GM12878 (cell line): ENCODE measurements at regions not wholly inside any gene's neighbourhood (a gene's known extent, or its start where the extent isn't known, plus 50 kb on each side); places are given as distances from the start of the nearest gene placed in this dataset.

Experiments used
- ATAC-seq: fragments of 200-7000 bp; cut with Tn5 transposase; 3 replicates; pipeline ENCODE4 v1.9.1; 2020; ENCODE audit warnings: mild to moderate bottlenecking, moderate library complexity
- BruUV-seq: library from RNA; stranded (reverse); fragments of 400-500 nt; replicated peaks from 2 replicates; lab custom pipeline; 2021; lab: Mats Ljungman, UMichigan
- CTCF ChIA-PET: fragments of 300-600 bp; sonication (Branson Sonifier 250); formaldehyde crosslinking; extraction: SDS; loops from one replicate; lab custom pipeline; 2021; ENCODE audit warnings: inconsistent platforms; lab: Yijun Ruan, JAX
- POLR2A ChIA-PET: fragments of 350-600 bp; formaldehyde crosslinking; extraction: SDS; loops from one replicate; lab custom pipeline; 2021; ENCODE audit warnings: inconsistent platforms; lab: Charles Lee
- RAD21 ChIA-PET: fragments of 300-600 bp; sonication (Branson Sonifier 250); formaldehyde crosslinking; loops from one replicate; lab custom pipeline; 2023; ENCODE audit warnings: antibody characterized with exemption; ENCODE audit not compliant: unreplicated experiment; lab: Charles Lee
- SMC1A ChIA-PET: fragments of 300-600 bp; sonication (Branson Sonifier 250); formaldehyde crosslinking; loops from one replicate; lab custom pipeline; 2023; ENCODE audit not compliant: unreplicated experiment, uncharacterized antibody; lab: Charles Lee
- DNase-seq: peaks from one replicate; pipeline ENCODE4 v3.0.0-alpha.2; 2011; ENCODE audit warnings: low read depth, low spot score
- FAIRE-seq: peaks from 3 replicates; lab custom pipeline; 2011; peaks lifted over from hg19 to GRCh38; lab: Jason Lieb, UNC
- H2AFZ ChIP-seq: 2 replicates; pipeline ENCODE4 v1.6.0; 2011; ENCODE audit warnings: low read depth, low read length, control low read depth; ENCODE audit not compliant: control insufficient read depth
- H3K27ac ChIP-seq: 2 replicates; pipeline ENCODE4 v1.5.1; 2011; ENCODE audit warnings: control low read depth; ENCODE audit not compliant: control insufficient read depth, insufficient read depth
- H3K27me3 ChIP-seq, 2 experiments: replicated peaks in 1 of 2; 2 replicates each; pipeline versions ENCODE4 v1.6.0 to v1.6.1; 2011; ENCODE audit warnings: low read length in 1 of 2; ENCODE audit not compliant: control insufficient read depth in 2 of 2, insufficient read depth in 2 of 2
- H3K36me3 ChIP-seq, 2 experiments: 2 replicates each; pipeline ENCODE4 v1.5.1; 2011; ENCODE audit warnings: low read length in 1 of 2; ENCODE audit not compliant: control insufficient read depth in 2 of 2, insufficient read depth in 2 of 2
- H3K4me1 ChIP-seq: 2 replicates; pipeline ENCODE4 v1.6.1; 2011; ENCODE audit warnings: mild to moderate bottlenecking, low read length, moderate library complexity, mixed read lengths; ENCODE audit not compliant: control insufficient read depth, insufficient read depth
- H3K4me2 ChIP-seq: 2 replicates; pipeline ENCODE4 v1.6.0; 2011; ENCODE audit warnings: control low read depth; ENCODE audit not compliant: control insufficient read depth, insufficient read depth
- H3K4me3 ChIP-seq: fragments of 200-600 bp; sonication (generic); 2 replicates; pipeline ENCODE4 v1.5.1; 2016
- H3K79me2 ChIP-seq: 2 replicates; pipeline ENCODE4 v1.6.0; 2011; ENCODE audit warnings: low read length; ENCODE audit not compliant: control insufficient read depth, insufficient read depth
- H3K9ac ChIP-seq: 2 replicates; pipeline ENCODE4 v1.8.0; 2011; ENCODE audit warnings: low read length, control low read depth, mixed read lengths; ENCODE audit not compliant: control insufficient read depth, insufficient read depth
- H3K9me3 ChIP-seq: replicated peaks from 3 replicates; pipeline ENCODE4 v1.5.1; 2011; ENCODE audit warnings: mild to moderate bottlenecking, low read length; ENCODE audit not compliant: control insufficient read depth, insufficient read depth
- H4K20me1 ChIP-seq: 2 replicates; pipeline ENCODE4 v1.6.0; 2011; ENCODE audit not compliant: control insufficient read depth, insufficient read depth
- CEBPZ ChIP-seq: fragments of 150-350 bp; IDR thresholded peaks from 2 replicates; pipeline ENCODE4 v1.6.1; 2016; ENCODE audit warnings: low read depth, low read length
- CHD4 ChIP-seq: fragments of 200-600 bp; sonication (generic); IDR thresholded peaks from 2 replicates; pipeline ENCODE4 v1.6.1; 2016; ENCODE audit warnings: mild to moderate bottlenecking
- ESRRA ChIP-seq: IDR thresholded peaks from 2 replicates; pipeline ENCODE4 v1.6.1; 2012; ENCODE audit warnings: mild to moderate bottlenecking, low read length, improper control_type of control experiment
- HDGF ChIP-seq: fragments of 450-650 bp; IDR thresholded peaks from 2 replicates; pipeline ENCODE4 v1.6.1; 2016; ENCODE audit warnings: antibody characterized with exemption
- IRF5 ChIP-seq: fragments of 450-650 bp; IDR thresholded peaks from 2 replicates; pipeline ENCODE4 v1.6.1; 2017; ENCODE audit warnings: borderline replicate concordance
- NR2C1 ChIP-seq: fragments of 450-650 bp; IDR thresholded peaks from 2 replicates; pipeline ENCODE4 v1.6.1; 2017; ENCODE audit warnings: antibody characterized with exemption, mild to moderate bottlenecking, moderate library complexity
- RCOR1 ChIP-seq: conservative IDR thresholded peaks from 2 replicates; pipeline ENCODE4 v1.6.1; 2012; ENCODE audit warnings: low read depth, low read length, improper control_type of control experiment
- TCF3 ChIP-seq: IDR thresholded peaks from 2 replicates; pipeline ENCODE4 v1.6.1; 2012; ENCODE audit warnings: low read depth, mild to moderate bottlenecking, low read length, borderline replicate concordance; ENCODE audit not compliant: insufficient read depth
- YBX1 ChIP-seq: fragments of 450-650 bp; IDR thresholded peaks from 2 replicates; pipeline ENCODE4 v1.6.1; 2016; ENCODE audit warnings: antibody characterized with exemption
- WGBS: methylation state at CpG from one replicate; pipeline ENCODE4 v1.1.6; 2016; ENCODE audit warnings: low lambda C conversion rate; ENCODE audit not compliant: insufficient replicate concordance, insufficient coverage; ENCODE audit errors: missing lambda C conversion rate; 5-methylcytosine and 5-hydroxymethylcytosine counted together
- in situ Hi-C: fragments of 300-500 bp; cut with MboI; formaldehyde crosslinking; loops from 9 replicates; pipeline ENCODE4 v1.14.3; 2018; ENCODE audit warnings: mixed read lengths
- intact Hi-C: fragments of 100-400 bp; cut with micrococcal nuclease; formaldehyde crosslinking; loops from one replicate; pipeline ENCODE4 v1.14.2; 2022; ENCODE audit not compliant: unreplicated experiment
- TF ChIP-seq, protein P1 (sequence below): fragments of 450-650 bp; formaldehyde crosslinking; IDR thresholded peaks from 2 replicates; pipeline ENCODE4 v1.4.0; 2020; ENCODE audit warnings: mild to moderate bottlenecking, moderate library complexity
- TF ChIP-seq, protein P2 (sequence below): IDR thresholded peaks from 2 replicates; pipeline ENCODE4 v1.6.1; 2012; ENCODE audit warnings: improper control_type of control experiment, low read depth, low read length; ENCODE audit not compliant: insufficient replicate concordance

DNA sequence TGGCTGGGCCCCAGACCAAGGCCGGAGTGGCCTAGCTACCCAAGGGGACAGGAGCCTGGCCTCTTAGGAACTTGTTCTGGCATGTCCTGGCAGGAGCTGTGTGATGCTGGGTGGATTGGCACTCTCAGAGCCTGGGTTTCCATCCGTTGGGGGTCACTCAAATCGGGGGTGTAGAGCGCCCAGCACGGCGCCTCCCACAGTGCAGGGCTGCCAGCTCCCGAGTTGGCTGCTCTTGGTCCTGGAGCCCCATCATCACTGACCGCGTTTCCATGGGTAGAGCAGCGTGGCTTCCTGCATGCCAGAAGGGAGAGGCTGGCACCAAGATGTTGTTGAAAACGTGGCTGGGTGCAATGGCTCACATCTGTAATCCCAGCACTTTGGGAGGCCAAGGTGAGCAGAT lies 70.3 kb downstream of the UNCX start:
- Histone ChIP-seq H4K20me1 (no peaks in the 10 kb centered on the region), H3K9me3 (no peaks in the 10 kb centered on the region), H3K4me2 (no peak overlapping the region), H3K4me1 (no peaks in the 10 kb centered on the region), H3K79me2 (no peaks in the 10 kb centered on the region), H3K4me3 (no peak overlapping the region), H3K27ac (no peak overlapping the region), H3K9ac (no peak overlapping the region), H3K36me3 (no peaks in the 10 kb centered on the region), H2AFZ (no peak overlapping the region), H3K27me3 (no peaks in the 10 kb centered on the region)
- no TSS peak for BruUV-seq
- FAIRE-seq (no peak), ATAC-seq (no peak), DNase-seq (no peak)
- ChIA-PET POLR2A (no interaction called here), CTCF (no interaction called here), RAD21 (no interaction called here), SMC1A (no interaction called here)
- WGBS: 35% methylated on average over 11 of the region's 11 CpGs
- intact Hi-C loops (no loop called here), in situ Hi-C loops (no loop called here)
- TF ChIP-seq CEBPZ (no peak), RCOR1 (no peak), CHD4 (no peak), ESRRA (no peak), TCF3 (no peak), NR2C1 (no peak), YBX1 (no peak), IRF5 (no peak), HDGF (no peak)
- TF ChIP-seq, protein P1, sequence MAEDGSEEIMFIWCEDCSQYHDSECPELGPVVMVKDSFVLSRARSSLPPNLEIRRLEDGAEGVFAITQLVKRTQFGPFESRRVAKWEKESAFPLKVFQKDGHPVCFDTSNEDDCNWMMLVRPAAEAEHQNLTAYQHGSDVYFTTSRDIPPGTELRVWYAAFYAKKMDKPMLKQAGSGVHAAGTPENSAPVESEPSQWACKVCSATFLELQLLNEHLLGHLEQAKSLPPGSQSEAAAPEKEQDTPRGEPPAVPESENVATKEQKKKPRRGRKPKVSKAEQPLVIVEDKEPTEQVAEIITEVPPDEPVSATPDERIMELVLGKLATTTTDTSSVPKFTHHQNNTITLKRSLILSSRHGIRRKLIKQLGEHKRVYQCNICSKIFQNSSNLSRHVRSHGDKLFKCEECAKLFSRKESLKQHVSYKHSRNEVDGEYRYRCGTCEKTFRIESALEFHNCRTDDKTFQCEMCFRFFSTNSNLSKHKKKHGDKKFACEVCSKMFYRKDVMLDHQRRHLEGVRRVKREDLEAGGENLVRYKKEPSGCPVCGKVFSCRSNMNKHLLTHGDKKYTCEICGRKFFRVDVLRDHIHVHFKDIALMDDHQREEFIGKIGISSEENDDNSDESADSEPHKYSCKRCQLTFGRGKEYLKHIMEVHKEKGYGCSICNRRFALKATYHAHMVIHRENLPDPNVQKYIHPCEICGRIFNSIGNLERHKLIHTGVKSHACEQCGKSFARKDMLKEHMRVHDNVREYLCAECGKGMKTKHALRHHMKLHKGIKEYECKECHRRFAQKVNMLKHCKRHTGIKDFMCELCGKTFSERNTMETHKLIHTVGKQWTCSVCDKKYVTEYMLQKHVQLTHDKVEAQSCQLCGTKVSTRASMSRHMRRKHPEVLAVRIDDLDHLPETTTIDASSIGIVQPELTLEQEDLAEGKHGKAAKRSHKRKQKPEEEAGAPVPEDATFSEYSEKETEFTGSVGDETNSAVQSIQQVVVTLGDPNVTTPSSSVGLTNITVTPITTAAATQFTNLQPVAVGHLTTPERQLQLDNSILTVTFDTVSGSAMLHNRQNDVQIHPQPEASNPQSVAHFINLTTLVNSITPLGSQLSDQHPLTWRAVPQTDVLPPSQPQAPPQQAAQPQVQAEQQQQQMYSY (CRISPR knock-in tag): no peak
- TF ChIP-seq, protein P2, sequence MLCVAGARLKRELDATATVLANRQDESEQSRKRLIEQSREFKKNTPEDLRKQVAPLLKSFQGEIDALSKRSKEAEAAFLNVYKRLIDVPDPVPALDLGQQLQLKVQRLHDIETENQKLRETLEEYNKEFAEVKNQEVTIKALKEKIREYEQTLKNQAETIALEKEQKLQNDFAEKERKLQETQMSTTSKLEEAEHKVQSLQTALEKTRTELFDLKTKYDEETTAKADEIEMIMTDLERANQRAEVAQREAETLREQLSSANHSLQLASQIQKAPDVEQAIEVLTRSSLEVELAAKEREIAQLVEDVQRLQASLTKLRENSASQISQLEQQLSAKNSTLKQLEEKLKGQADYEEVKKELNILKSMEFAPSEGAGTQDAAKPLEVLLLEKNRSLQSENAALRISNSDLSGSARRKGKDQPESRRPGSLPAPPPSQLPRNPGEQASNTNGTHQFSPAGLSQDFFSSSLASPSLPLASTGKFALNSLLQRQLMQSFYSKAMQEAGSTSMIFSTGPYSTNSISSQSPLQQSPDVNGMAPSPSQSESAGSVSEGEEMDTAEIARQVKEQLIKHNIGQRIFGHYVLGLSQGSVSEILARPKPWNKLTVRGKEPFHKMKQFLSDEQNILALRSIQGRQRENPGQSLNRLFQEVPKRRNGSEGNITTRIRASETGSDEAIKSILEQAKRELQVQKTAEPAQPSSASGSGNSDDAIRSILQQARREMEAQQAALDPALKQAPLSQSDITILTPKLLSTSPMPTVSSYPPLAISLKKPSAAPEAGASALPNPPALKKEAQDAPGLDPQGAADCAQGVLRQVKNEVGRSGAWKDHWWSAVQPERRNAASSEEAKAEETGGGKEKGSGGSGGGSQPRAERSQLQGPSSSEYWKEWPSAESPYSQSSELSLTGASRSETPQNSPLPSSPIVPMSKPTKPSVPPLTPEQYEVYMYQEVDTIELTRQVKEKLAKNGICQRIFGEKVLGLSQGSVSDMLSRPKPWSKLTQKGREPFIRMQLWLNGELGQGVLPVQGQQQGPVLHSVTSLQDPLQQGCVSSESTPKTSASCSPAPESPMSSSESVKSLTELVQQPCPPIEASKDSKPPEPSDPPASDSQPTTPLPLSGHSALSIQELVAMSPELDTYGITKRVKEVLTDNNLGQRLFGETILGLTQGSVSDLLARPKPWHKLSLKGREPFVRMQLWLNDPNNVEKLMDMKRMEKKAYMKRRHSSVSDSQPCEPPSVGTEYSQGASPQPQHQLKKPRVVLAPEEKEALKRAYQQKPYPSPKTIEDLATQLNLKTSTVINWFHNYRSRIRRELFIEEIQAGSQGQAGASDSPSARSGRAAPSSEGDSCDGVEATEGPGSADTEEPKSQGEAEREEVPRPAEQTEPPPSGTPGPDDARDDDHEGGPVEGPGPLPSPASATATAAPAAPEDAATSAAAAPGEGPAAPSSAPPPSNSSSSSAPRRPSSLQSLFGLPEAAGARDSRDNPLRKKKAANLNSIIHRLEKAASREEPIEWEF: no peak
